ENCODE measurements at regions not wholly inside any gene's neighbourhood (a gene's known extent, or its start where the extent isn't known, plus 50 kb on each side); places are given as distances from the start of the nearest gene placed in this dataset.
"Not testable (repeated sequence)": the region's sequence is repeated elsewhere in the genome, so short reads cannot be mapped to it uniquely, and the experiment has no call there.

GRCh38 chr13:42398533-42398932 lies 126.6 kb downstream of the AKAP11 start:
- DNase-seq (ENCODE audit: low read depth in 3 of 3), result no peak

DNA sequence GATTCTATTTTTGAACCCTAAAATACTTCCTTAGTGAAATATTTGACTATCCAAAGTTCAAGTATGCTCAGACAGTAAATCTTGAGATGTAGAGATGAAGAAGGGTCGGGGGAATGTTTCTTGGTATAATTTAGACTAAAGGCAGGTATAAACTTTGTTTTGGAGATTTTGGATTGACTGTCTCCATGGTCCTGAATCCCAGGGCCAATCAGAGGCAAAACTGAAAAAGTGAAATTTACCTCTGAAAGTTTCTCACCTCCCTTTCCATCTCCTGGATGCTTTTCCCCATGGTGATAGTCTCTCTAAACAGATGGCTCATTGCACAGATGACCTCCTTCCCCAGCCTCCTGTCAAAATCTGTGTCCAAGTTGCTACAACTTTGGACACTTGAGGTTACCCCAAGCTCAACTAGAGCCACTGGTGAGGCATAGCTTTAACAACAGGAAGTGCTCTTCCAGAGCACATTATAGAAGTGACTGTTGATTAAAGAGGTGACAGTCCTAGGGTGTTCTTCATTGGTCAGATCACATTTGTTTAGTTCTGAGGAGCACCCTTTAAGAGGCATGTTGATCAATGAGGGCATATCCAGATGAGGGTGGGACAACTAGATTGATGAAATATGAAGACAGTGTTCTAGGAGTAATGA lies 128.4 kb downstream of the AKAP11 start:
- no peak for DNase-seq (ENCODE audit: low read depth in 3 of 3)

GRCh38 chr13:42401376-42401775 lies 129.4 kb downstream of the AKAP11 start:
- no peak for DNase-seq (ENCODE audit: low read depth in 3 of 3)

DNA sequence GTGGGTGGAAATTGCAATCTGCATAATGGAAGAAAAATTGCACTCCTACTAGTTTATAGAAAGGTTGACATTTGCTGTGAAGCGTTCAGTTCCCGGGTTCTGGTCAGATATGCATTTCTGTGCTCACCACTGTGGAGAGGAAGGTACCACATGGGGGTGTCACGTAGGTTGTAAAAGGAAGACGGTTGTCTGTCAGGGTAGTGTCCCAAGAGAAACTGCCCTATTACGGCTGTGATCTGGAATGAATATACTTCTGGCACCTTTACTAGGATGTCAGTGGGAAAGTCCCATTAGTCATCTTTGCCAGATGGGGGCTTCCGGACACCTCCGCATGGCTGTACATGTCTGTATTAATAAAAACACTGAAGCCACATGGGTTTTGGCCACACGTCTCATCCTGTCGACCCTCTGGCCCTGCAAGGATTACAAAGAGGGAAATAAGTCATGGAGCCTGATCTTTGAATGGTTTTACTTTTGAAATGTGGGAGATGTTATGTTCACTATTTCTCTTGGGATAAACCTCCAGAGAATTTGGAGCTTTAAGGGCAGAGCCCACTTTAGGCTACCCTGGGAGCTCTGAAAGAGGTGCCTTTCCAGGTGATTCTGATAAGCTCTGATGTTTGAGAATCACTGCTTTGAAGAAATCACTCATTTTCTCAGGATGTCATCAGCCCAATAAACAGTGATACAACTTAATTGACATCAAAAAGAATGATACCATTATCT lies 133.9 kb downstream of the AKAP11 start:
- no peak for DNase-seq (ENCODE audit: low read depth in 3 of 3)

- no peak for DNase-seq (ENCODE audit: low read depth in 3 of 3)
These were observed 137.1 kb downstream of the AKAP11 start for GRCh38 chr13:42409075-42409474.

DNA sequence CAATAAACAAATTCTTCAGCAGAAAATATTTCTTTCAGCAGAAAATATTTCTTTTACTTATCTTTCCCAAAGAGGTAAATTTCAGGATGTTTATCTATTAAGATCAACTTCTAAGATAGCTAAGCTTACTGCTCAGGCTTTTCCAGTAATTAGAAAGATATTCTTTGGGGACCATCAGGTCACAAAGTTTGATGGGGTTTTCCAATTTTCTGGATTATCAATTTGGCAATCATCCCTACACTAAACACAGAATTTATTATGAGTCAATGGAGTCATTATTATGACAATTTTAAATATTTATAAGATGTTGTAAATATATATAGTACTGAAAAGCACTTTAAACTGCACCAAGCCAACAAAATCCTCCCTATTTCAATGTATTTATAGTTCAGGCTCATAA lies 137.6 kb downstream of the AKAP11 start:
- no peak for DNase-seq (ENCODE audit: low read depth in 3 of 3)

- no peak for DNase-seq (ENCODE audit: low read depth in 3 of 3)
These were observed 141.0 kb downstream of the AKAP11 start for GRCh38 chr13:42412812-42413483.

DNA sequence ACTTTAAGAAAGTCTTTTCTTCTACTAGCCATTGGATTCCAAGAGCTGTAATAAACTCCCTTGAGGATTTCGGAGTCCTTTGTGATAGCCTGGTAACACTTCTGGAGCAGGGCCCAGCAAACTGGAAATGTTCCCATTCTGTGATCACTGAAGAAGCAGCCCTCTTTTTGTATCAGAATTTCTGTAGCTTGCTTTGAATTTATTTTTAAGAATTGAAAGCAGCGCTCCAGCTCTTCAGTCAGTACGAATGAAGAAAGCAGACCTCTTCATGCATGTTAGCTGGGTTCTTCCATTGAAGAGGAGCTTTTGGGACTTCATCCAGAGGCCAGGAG lies 141.5 kb downstream of the AKAP11 start:
- DNase-seq (ENCODE audit: low read depth in 3 of 3), result no peak

GRCh38 chr13:42417626-42418025 lies 145.7 kb downstream of the AKAP11 start:
- DNase-seq (ENCODE audit: low read depth in 3 of 3), result no peak

DNA sequence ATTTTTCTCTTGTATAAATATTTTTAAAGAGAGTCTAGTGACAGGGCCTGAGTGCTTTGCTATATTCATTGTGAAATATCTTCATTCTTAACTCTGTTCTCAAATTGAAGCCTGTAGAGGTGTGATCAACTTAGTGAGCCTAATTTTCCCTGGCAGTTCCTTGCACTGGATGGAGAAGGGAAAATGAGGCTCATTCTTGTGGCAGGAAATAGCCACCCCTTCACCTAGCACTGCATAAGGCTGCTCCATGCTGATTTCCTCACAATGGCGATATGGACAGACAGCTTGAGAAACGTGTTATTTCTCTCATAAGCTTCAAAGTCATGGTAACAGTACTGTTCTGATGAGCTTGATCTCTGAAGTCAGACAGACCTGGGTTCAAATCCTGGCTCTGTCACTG lies 146.2 kb downstream of the AKAP11 start:
- DNase-seq (ENCODE audit: low read depth in 3 of 3), result no peak

DNA sequence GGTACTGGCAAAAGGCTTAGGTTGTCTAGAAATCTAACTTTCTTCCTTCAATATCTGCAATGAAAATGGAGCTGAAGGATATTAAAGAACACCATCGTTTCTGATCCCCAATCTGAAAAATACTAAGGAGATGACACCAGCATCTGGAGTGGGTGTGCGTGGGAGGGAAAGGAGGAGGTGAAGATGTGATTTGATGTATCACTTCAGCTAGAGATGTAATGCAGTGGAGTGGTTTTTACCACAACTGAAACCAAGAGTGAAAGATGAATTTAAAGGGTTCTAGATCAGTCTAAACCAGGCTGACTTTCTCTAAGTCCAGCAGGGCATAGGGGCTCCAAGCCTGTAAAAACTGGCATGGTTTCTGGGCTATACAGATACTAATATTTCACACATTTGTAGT lies 148.4 kb downstream of the AKAP11 start:
- DNase-seq (ENCODE audit: low read depth in 3 of 3), result peak in 1 of 3 experiments; percentile 50

GRCh38 chr13:42422681-42423080 lies 150.7 kb downstream of the AKAP11 start:
- no peak for DNase-seq (ENCODE audit: low read depth in 3 of 3)

DNA sequence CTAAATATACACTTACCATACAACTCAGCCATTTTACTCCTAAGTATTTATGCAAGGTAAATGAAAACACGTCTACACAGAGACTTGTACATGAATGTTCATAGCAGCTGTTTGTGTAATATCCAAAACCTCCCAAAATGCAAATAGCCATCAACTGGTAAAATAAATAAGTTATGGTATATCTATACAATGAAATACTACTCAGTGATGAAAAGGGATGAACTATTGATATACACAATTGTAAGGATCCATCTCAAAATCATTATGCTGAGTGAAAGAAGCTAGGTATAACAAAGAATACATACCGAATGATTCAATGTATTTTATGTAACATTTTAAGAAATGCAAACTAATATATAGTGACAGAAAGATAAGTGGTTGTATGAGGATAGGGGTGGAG lies 149.8 kb upstream of the TNFSF11 start:
- DNase-seq (ENCODE audit: low read depth in 3 of 3), result no peak

GRCh38 chr13:42445354-42445753 lies 128.6 kb upstream of the TNFSF11 start:
- DNase-seq (ENCODE audit: low read depth in 3 of 3), result no peak

DNA sequence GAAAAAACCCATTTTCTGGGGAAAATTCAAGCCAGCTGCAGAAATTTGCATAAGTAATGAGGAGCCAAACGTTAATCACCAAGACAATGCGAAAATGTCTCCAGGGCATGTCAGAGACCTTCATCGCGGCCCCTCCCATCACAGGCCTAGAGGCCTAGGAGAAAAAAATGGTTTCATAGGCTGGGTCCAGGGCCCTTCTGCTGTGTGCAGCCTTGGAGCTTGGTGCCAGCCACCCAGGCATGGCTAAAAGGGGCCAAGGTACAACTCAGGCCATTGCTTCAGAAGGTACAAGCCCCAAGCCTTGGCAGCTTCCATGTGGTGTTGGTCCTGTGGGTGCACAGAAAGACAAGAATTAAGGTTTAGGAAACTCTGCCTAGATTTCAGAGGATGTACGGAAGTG lies 127.4 kb upstream of the TNFSF11 start:
- DNase-seq (ENCODE audit: low read depth in 3 of 3), result not testable (repeated sequence)

DNA sequence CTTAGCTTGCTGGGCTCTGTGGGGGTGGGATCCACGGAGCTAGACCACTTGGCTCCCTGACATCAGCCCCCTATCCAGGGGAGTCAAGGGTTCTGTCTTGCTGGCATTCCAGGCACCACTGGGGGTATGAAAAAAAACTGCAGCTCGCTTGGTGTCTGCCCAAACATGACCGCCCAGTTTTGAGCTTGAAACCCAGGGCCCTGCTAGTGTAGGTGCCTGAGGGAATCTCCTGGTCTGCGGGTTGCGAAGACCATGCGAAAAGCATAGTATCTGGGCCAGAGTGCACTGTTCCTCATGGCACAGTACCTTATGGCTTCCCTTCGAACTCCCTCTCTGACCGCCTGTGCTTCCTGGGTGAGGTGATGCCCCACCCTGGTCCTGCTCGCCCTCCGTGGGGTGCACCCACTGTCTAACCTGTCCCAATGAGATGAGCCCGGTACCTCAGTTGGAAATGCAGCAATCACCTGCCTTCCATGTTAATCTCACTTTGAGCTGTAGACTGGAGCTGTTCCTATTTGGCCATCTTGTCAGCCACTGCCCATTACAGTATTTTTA lies 120.8 kb upstream of the TNFSF11 start:
- DNase-seq (ENCODE audit: low read depth in 3 of 3), result no peak

- DNase-seq (ENCODE audit: low read depth in 3 of 3), result no peak
These were observed 119.2 kb upstream of the TNFSF11 start for GRCh38 chr13:42454749-42455148.

DNA sequence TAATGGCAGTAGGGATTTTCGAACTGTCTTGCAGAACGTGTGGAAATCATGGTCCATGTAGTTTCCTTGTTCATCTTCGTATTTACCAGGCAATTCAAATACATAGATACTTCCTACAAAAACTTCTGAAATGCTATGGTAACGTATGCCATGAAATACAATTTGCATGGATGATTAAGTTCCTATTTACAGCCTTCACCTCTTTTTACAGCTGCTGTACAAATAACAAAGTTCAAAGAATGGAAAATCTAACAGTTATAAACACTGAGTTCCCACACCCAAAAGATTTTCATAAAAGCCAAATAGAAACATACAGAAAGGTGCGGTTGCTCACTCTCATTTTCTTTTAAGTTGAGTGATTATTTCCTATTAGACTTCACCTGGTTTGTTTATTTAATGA lies 115.8 kb upstream of the TNFSF11 start:
- DNase-seq (ENCODE audit: low read depth in 3 of 3), result no peak

GRCh38 chr13:42466123-42466522 lies 107.8 kb upstream of the TNFSF11 start:
- DNase-seq (ENCODE audit: low read depth in 3 of 3), result no peak

GRCh38 chr13:42466609-42467008 lies 107.3 kb upstream of the TNFSF11 start:
- DNase-seq (ENCODE audit: low read depth in 3 of 3), result no peak

- peak in 1 of 3 experiments; percentile 9 for DNase-seq (ENCODE audit: low read depth in 3 of 3)
These were observed 99.0 kb upstream of the TNFSF11 start for GRCh38 chr13:42474954-42475353.

- DNase-seq (ENCODE audit: low read depth in 3 of 3), result no peak
These were observed 96.3 kb upstream of the TNFSF11 start for GRCh38 chr13:42477596-42478190.

Data from stimulated activated CD4-positive, alpha-beta T cell treated with anti-CD3 and anti-CD28 coated beads, TNF-alpha, amount 100 ng/mL, for 4 hours (primary cell).